IMR-90 (cell line): ENCODE measurements at regions not wholly inside any gene's neighbourhood (a gene's known extent, or its start where the extent isn't known, plus 50 kb on each side); places are given as distances from the start of the nearest gene placed in this dataset.

Experiments used
- ATAC-seq: fragments of 200-7000 bp; cut with Tn5 transposase; 2 replicates; pipeline ENCODE4 v1.9.1; 2020; ENCODE audit warnings: low read depth, mild to moderate bottlenecking, moderate library complexity
- BruUV-seq: library from RNA; stranded (reverse); fragments of 400-500 nt; replicated peaks from 2 replicates; lab custom pipeline; 2021; lab: Mats Ljungman, UMichigan
- CTCF ChIA-PET: fragments of 300-600 bp; formaldehyde crosslinking; extraction: SDS; loops from one replicate; lab custom pipeline; 2021; ENCODE audit warnings: antibody characterized with exemption; lab: Yijun Ruan, JAX
- POLR2A ChIA-PET: fragments of 300-600 bp; sonication (Branson Sonifier 250); formaldehyde crosslinking; loops from one replicate; lab custom pipeline; 2022; ENCODE audit warnings: antibody characterized with exemption; ENCODE audit not compliant: unreplicated experiment; lab: Charles Lee
- DNase-seq: peaks from one replicate; pipeline ENCODE4 v3.0.0; 2013
- H2AFZ ChIP-seq: replicated peaks from 2 replicates; pipeline ENCODE3; 2013; ENCODE audit warnings: low read length, mild to moderate bottlenecking; ENCODE audit not compliant: poor library complexity
- H2AK5ac ChIP-seq: 2 replicates; pipeline ENCODE4 v1.6.1; 2013; ENCODE audit warnings: low read depth, low read length, inconsistent platforms
- H2AK9ac ChIP-seq: replicated peaks from 2 replicates; pipeline ENCODE3; 2013; ENCODE audit warnings: mild to moderate bottlenecking, low read depth, low read length, moderate library complexity; ENCODE audit not compliant: poor library complexity
- H2BK120ac ChIP-seq: 2 replicates; pipeline ENCODE4 v1.6.1; 2013; ENCODE audit warnings: low read depth, low read length, inconsistent platforms
- H2BK15ac ChIP-seq: 3 replicates; pipeline ENCODE4 v1.6.1; 2013; ENCODE audit warnings: low read depth, low read length, inconsistent platforms
- H2BK20ac ChIP-seq: 2 replicates; pipeline ENCODE4 v1.6.1; 2013; ENCODE audit warnings: low read depth, mild to moderate bottlenecking, inconsistent platforms, low read length, moderate library complexity
- H2BK5ac ChIP-seq: 2 replicates; pipeline ENCODE4 v1.6.1; 2013; ENCODE audit warnings: mild to moderate bottlenecking, low read depth, low read length, inconsistent platforms; ENCODE audit not compliant: poor library complexity, severe bottlenecking
- H3K14ac ChIP-seq: replicated peaks from 2 replicates; pipeline ENCODE4 v1.6.1; 2013; ENCODE audit warnings: low read depth, low read length, inconsistent platforms
- H3K18ac ChIP-seq: 2 replicates; pipeline ENCODE4 v1.6.1; 2013; ENCODE audit warnings: low read depth, low read length, control low read depth
- H3K23ac ChIP-seq: 2 replicates; pipeline ENCODE4 v1.6.1; 2013; ENCODE audit warnings: low read depth, low read length, inconsistent platforms
- H3K27ac ChIP-seq: 2 replicates; pipeline ENCODE4 v1.5.1; 2013; ENCODE audit warnings: mild to moderate bottlenecking, control low read depth, low read length; ENCODE audit not compliant: insufficient read depth
- H3K27me3 ChIP-seq: 2 replicates; pipeline ENCODE4 v1.6.1; 2013; ENCODE audit warnings: low read length; ENCODE audit not compliant: control insufficient read depth, insufficient read depth
- H3K36me3 ChIP-seq: 2 replicates; pipeline ENCODE4 v1.6.1; 2013; ENCODE audit warnings: low read length, mixed read lengths; ENCODE audit not compliant: control insufficient read depth, insufficient read depth
- H3K4ac ChIP-seq: 2 replicates; pipeline ENCODE4 v1.6.1; 2013; ENCODE audit warnings: low read depth, low read length, inconsistent platforms
- H3K4me1 ChIP-seq: 2 replicates; pipeline ENCODE4 v1.6.1; 2013; ENCODE audit warnings: low read length, mixed read lengths; ENCODE audit not compliant: control insufficient read depth, insufficient read depth
- H3K4me2 ChIP-seq: 2 replicates; pipeline ENCODE4 v1.6.1; 2013; ENCODE audit warnings: low read depth, mild to moderate bottlenecking, control low read depth, low read length, moderate library complexity
- H3K4me3 ChIP-seq: 2 replicates; pipeline ENCODE4 v1.5.1; 2013; ENCODE audit warnings: low read depth, mild to moderate bottlenecking, control low read depth, low read length, moderate library complexity; ENCODE audit not compliant: insufficient read depth
- H3K56ac ChIP-seq: 2 replicates; pipeline ENCODE4 v1.6.1; 2013; ENCODE audit warnings: low read length, inconsistent platforms; ENCODE audit not compliant: insufficient read depth; ENCODE audit errors: extremely low read depth
- H3K79me1 ChIP-seq, 2 experiments: 2 replicates each; pipeline ENCODE4 v1.6.1; 2013; ENCODE audit warnings: low read length in 2 of 2, inconsistent platforms in 1 of 2, low read depth in 1 of 2
- H3K9ac ChIP-seq: 2 replicates; pipeline ENCODE4 v1.6.1; 2013; ENCODE audit warnings: low read depth, low read length, control low read depth
- H3K9me1 ChIP-seq: 2 replicates; pipeline ENCODE4 v1.6.1; 2013; ENCODE audit warnings: low read length, inconsistent platforms; ENCODE audit not compliant: insufficient read depth
- H3K9me3 ChIP-seq: 2 replicates; pipeline ENCODE4 v1.6.1; 2013; ENCODE audit warnings: low read length; ENCODE audit not compliant: control insufficient read depth, insufficient read depth
- H4K20me1 ChIP-seq: 2 replicates; pipeline ENCODE4 v1.6.1; 2013; ENCODE audit warnings: low read length, inconsistent platforms; ENCODE audit not compliant: insufficient read depth
- H4K5ac ChIP-seq: 2 replicates; pipeline ENCODE4 v1.6.1; 2013; ENCODE audit warnings: mild to moderate bottlenecking, low read depth, low read length, control low read depth
- H4K8ac ChIP-seq, 2 experiments: 2 replicates each; pipeline ENCODE4 v1.6.1; 2013; ENCODE audit warnings: low read depth in 2 of 2, low read length in 2 of 2, control low read depth in 1 of 2, inconsistent platforms in 1 of 2
- H4K91ac ChIP-seq: 2 replicates; pipeline ENCODE4 v1.6.1; 2013; ENCODE audit warnings: low read depth, low read length, inconsistent platforms; ENCODE audit not compliant: insufficient read depth
- MAFK ChIP-seq: IDR thresholded peaks from 2 replicates; pipeline ENCODE4 v1.6.1; 2012; ENCODE audit warnings: low read depth, low read length, improper control_type of control experiment
- MAZ ChIP-seq: IDR thresholded peaks from 2 replicates; pipeline ENCODE4 v1.6.1; 2012; ENCODE audit warnings: low read depth, mild to moderate bottlenecking, low read length, improper control_type of control experiment, moderate library complexity, borderline replicate concordance
- MXI1 ChIP-seq: IDR thresholded peaks from 2 replicates; pipeline ENCODE4 v1.6.1; 2012; ENCODE audit warnings: low read depth, mild to moderate bottlenecking, low read length, moderate library complexity, borderline replicate concordance
- RCOR1 ChIP-seq: IDR thresholded peaks from 2 replicates; pipeline ENCODE4 v1.6.1; 2012; ENCODE audit warnings: mild to moderate bottlenecking, low read length, improper control_type of control experiment; ENCODE audit not compliant: insufficient replicate concordance
- WGBS, 2 experiments: methylation state at CpG; one replicate each; pipeline versions ENCODE4 v1.1.5 to v1.1.7; 2013; ENCODE audit warnings: missing lambda C conversion rate in 2 of 2; ENCODE audit not compliant: insufficient read length in 1 of 2; ENCODE audit errors: extremely low coverage in 2 of 2; 5-methylcytosine and 5-hydroxymethylcytosine counted together
- dilution Hi-C: fragments of 300-500 bp; cut with HindIII; formaldehyde crosslinking; loops from one replicate; pipeline ENCODE4 v1.14.3; 2018; ENCODE audit warnings: low sequenced_read_pairs; ENCODE audit not compliant: unreplicated experiment
- in situ Hi-C: fragments of 300-500 bp; cut with MboI; formaldehyde crosslinking; loops from 3 replicates; pipeline ENCODE4 v1.14.3; 2019; ENCODE audit warnings: low sequenced_read_pairs, inconsistent platforms, mixed read lengths
- intact Hi-C: fragments of 100-400 bp; cut with micrococcal nuclease; formaldehyde crosslinking; loops from 2 replicates; pipeline ENCODE4 v1.10.0; 2022
- TF ChIP-seq, protein P1 (sequence below): fragments of 150-350 bp; IDR thresholded peaks from 2 replicates; pipeline ENCODE4 v1.6.1; 2016; ENCODE audit warnings: low read depth, mild to moderate bottlenecking, low read length, moderate library complexity, borderline replicate concordance
- TF ChIP-seq, protein P2 (sequence below): fragments of 150-350 bp; IDR thresholded peaks from 2 replicates; pipeline ENCODE4 v1.6.1; 2017; ENCODE audit warnings: mild to moderate bottlenecking, antibody characterized with exemption, low read length, low read depth

DNA sequence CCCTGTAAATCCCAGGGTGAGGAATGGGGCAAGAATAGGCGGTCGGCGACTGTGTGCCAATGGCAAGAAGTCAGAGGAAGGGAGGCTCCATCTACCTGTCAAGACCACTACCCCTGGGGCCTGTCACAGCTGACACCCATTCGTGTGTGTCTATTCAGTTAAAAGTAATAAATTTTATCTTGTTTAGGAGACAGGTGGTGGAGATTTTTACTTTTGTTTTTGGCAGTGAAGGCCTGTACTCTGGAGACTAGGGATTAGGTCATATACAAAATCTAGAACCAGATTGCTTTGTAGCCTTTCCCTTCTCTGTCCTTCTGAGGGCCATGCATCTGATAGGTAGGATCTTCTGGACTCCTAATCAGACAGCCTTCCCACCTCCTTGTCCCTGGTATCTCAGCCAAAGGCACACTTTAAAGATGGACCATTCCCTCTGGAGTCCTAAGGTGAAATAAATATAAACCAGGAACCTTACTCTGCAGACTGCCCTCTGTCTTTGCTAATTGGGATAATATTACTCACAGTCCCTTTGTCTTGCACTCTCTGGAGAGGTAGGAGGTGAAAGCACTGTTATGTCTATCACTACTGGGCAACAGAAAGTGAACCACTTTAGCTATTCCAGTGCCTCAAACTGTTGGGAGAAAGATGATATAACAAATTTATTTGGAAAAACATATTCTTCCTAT lies 213.2 kb upstream of the ACTBL2 start (continued):
- TF ChIP-seq MXI1 = no peak

DNA sequence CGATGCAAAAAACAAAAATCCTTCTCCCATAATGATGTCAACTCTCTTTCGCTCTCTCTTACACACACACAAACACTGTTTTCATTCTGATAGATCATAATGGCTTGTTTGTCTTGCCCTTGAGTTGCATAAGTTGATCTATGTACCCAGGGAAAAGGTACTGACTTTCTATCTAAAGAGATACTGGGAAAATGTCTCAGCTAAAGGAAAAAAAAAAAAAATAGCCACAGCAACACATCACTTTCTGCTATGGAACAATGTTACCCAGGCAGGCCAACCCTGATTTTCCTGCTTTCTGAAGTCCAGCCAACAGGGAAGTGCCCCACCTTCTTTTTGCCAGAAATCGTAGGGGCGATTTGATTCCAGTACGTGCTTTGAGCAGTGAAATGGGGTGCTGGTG lies 212.6 kb upstream of the ACTBL2 start:
- Histone ChIP-seq H2BK120ac (peak overlapping the region; percentile 33; the same call in 1 of the 2 replicates), H2BK15ac (0 out of 3 replicates have a peak overlapping the region, but pooled peaks have one; percentile 34), H3K18ac (no peak overlapping the region), H2AFZ (no peak overlapping the region), H3K36me3 (no peaks in the 10 kb centered on the region), H4K20me1 (no peaks in the 10 kb centered on the region), H3K4me1 (peaks cover 7% of the 10 kb centered on the region), H4K8ac (no peak overlapping the region), H3K9me3 (no peaks in the 10 kb centered on the region), H3K4ac (no peak overlapping the region), H2AK9ac (no peak overlapping the region), H2AK5ac (peak overlapping the region; percentile 57; the same call in 1 of the 2 replicates), H3K14ac (0 out of 2 replicates have a peak overlapping the region, but pooled peaks have one; percentile 50), H3K27me3 (no peaks in the 10 kb centered on the region), H3K23ac (no peak overlapping the region), H3K56ac (no peak overlapping the region), H3K9ac (no peak overlapping the region), H3K4me3 (no peak overlapping the region), H3K9me1 (peaks cover 5% of the 10 kb centered on the region; the same call in 1 of the 2 replicates), H3K79me1 (no peaks in the 10 kb centered on the region), H3K4me2 (no peak overlapping the region), H4K91ac (no peak overlapping the region; the same call in 1 of the 2 replicates), H2BK20ac (peak overlapping the region; percentile 15; the same call in 1 of the 2 replicates), H3K27ac (no peak overlapping the region), H4K5ac (no peak overlapping the region), H2BK5ac (no peak overlapping the region)
- ATAC-seq (no peak), DNase-seq (no peak)
- in situ Hi-C loops (no loop called here), intact Hi-C loops (no loop called here), dilution Hi-C loops (no loop called here)
- TF ChIP-seq MAFK (no peak), MAZ (no peak), RCOR1 (no peak)
- TF ChIP-seq, protein P1, sequence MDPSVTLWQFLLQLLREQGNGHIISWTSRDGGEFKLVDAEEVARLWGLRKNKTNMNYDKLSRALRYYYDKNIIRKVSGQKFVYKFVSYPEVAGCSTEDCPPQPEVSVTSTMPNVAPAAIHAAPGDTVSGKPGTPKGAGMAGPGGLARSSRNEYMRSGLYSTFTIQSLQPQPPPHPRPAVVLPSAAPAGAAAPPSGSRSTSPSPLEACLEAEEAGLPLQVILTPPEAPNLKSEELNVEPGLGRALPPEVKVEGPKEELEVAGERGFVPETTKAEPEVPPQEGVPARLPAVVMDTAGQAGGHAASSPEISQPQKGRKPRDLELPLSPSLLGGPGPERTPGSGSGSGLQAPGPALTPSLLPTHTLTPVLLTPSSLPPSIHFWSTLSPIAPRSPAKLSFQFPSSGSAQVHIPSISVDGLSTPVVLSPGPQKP = no peak
- TF ChIP-seq, protein P2, sequence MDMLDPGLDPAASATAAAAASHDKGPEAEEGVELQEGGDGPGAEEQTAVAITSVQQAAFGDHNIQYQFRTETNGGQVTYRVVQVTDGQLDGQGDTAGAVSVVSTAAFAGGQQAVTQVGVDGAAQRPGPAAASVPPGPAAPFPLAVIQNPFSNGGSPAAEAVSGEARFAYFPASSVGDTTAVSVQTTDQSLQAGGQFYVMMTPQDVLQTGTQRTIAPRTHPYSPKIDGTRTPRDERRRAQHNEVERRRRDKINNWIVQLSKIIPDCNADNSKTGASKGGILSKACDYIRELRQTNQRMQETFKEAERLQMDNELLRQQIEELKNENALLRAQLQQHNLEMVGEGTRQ = no peak
- ChIA-PET CTCF (no interaction called here), POLR2A (no interaction called here)
- WGBS, 2 experiments = 100% methylated on average over 1 of the region's 5 CpGs; no CpG with 5 or more reads in 1 of the 2 experiments
- no TSS peak for BruUV-seq
